Esophagus squamous epithelium (tissue), 5 donors: ENCODE measurements at regions not wholly inside any gene's neighbourhood (a gene's known extent, or its start where the extent isn't known, plus 50 kb on each side); places are given as distances from the start of the nearest gene placed in this dataset.
"Not testable (repeated sequence)": the region's sequence is repeated elsewhere in the genome, so short reads cannot be mapped to it uniquely, and the experiment has no call there.

Source experiments
- DNase-seq: peaks from one replicate; lab custom pipeline; 2025; lab: John Stamatoyannopoulos, UW
- H3K27ac ChIP-seq, 4 donors: fragments of 200-600 bp; sonication (generic); one replicate each; pipeline ENCODE4 v1.5.1; 2016 to 2019; ENCODE audit warnings: mild to moderate bottlenecking in 1 of 4
- H3K27me3 ChIP-seq, 4 donors: fragments of 200-600 bp; sonication (generic); 1 replicate in 3 of 4; 2 replicates in 1 of 4; pipeline versions ENCODE4 v1.5.1 to v1.6.0; 2017 to 2021; ENCODE audit warnings: antibody characterized with exemption in 1 of 4
- H3K36me3 ChIP-seq, 3 donors: fragments of 200-600 bp; sonication (generic); one replicate each; pipeline ENCODE4 v1.5.1; 2016 to 2019
- H3K4me1 ChIP-seq, 3 donors: fragments of 200-600 bp; sonication (generic); one replicate each; pipeline ENCODE4 v1.5.1; 2017 to 2019
- H3K4me3 ChIP-seq, 4 donors: fragments of 200-600 bp; sonication (generic); 1 replicate in 3 of 4; 2 replicates in 1 of 4; pipeline ENCODE4 v1.5.1; 2016 to 2019; ENCODE audit warnings: mild to moderate bottlenecking in 2 of 4, moderate library complexity in 1 of 4
- H3K9me3 ChIP-seq, 3 donors: fragments of 200-600 bp; sonication (generic); one replicate each; pipeline ENCODE4 v1.5.1; 2016 to 2019
- CTCF ChIP-seq, 6 experiments: fragments of 450-650 bp in 4 of 6; fragments of 200-600 bp in 2 of 6; sonication (generic) in 2 of 6; IDR thresholded peaks; one replicate each; pipeline ENCODE4 v1.5.1; 2016 to 2019; ENCODE audit warnings: antibody characterized with exemption in 6 of 6, mild to moderate bottlenecking in 4 of 6, moderate library complexity in 4 of 6
- POLR2A ChIP-seq, 4 donors: fragments of 450-650 bp; IDR thresholded peaks; one replicate each; pipeline ENCODE4 v1.6.1; 2017; ENCODE audit warnings: antibody characterized with exemption in 4 of 4, mild to moderate bottlenecking in 4 of 4, moderate library complexity in 3 of 4
- WGBS, 2 donors: methylation state at CpG; one replicate each; pipeline ENCODE4 v1.1.5; 2018; 5-methylcytosine and 5-hydroxymethylcytosine counted together
- intact Hi-C: fragments of 100-400 bp; cut with DNase I; formaldehyde crosslinking; loops from one replicate; pipeline ENCODE4 v1.15.0; 2022
- donor health status: DM: yes; HTN: yes; CAD: no.

GRCh38 chr2:136286423-136286822 lies 168.5 kb upstream of the CXCR4 start:
- 53 to 58% methylated on average over 3 of the region's 3 CpGs for WGBS, 2 donors
- intact Hi-C loops: no loop called here
- no peaks in the 10 kb centered on the region for H3K4me1 ChIP-seq
- H3K27me3 ChIP-seq: no peaks in the 10 kb centered on the region
- DNase-seq: no peak
- H3K4me3 ChIP-seq: no peak overlapping the region
- no peaks in the 10 kb centered on the region for H3K36me3 ChIP-seq
- TF ChIP-seq CTCF (IDR thresholded peaks at IDR 0.05): no peak
- no peak for TF ChIP-seq POLR2A (IDR thresholded peaks at IDR 0.05)
- H3K27ac ChIP-seq: no peak overlapping the region
- no peaks in the 10 kb centered on the region for H3K9me3 ChIP-seq

- H3K4me3 ChIP-seq: no peak overlapping the region
- no peaks in the 10 kb centered on the region for H3K27me3 ChIP-seq
- WGBS, 2 donors: 75 to 85% methylated on average over 4 of the region's 4 CpGs
- H3K27ac ChIP-seq: no peak overlapping the region
- no peaks in the 10 kb centered on the region for H3K9me3 ChIP-seq
- no peaks in the 10 kb centered on the region for H3K4me1 ChIP-seq
- intact Hi-C loops: no loop called here
- no peaks in the 10 kb centered on the region for H3K36me3 ChIP-seq
- no peak for DNase-seq
- no peak for TF ChIP-seq POLR2A (IDR thresholded peaks at IDR 0.05)
- no peak for TF ChIP-seq CTCF (IDR thresholded peaks at IDR 0.05)
Observed at GRCh38 chr2:136284226-136285119, 166.5 kb upstream of the CXCR4 start.

- H3K4me3 ChIP-seq: no peak overlapping the region
- no peak for TF ChIP-seq POLR2A (IDR thresholded peaks at IDR 0.05)
- TF ChIP-seq CTCF (IDR thresholded peaks at IDR 0.05): no peak
- no peaks in the 10 kb centered on the region for H3K4me1 ChIP-seq
- DNase-seq: no peak
- no peaks in the 10 kb centered on the region for H3K27me3 ChIP-seq
- no peaks in the 10 kb centered on the region for H3K9me3 ChIP-seq
- no peaks in the 10 kb centered on the region for H3K36me3 ChIP-seq
- intact Hi-C loops: no loop called here
- WGBS, 2 donors: 62 to 74% methylated on average over 6 of the region's 6 CpGs
- H3K27ac ChIP-seq: no peak overlapping the region
Observed at GRCh38 chr2:136282251-136282650, 164.3 kb upstream of the CXCR4 start.

- TF ChIP-seq CTCF (IDR thresholded peaks at IDR 0.05): no peak
- Histone ChIP-seq H3K9me3 (no peaks in the 10 kb centered on the region), H3K4me3 (no peak overlapping the region), H3K27ac (no peak overlapping the region), H3K27me3 (no peaks in the 10 kb centered on the region), H3K36me3 (no peaks in the 10 kb centered on the region), H3K4me1 (no peaks in the 10 kb centered on the region)
- WGBS, 2 donors: 73 to 78% methylated on average over 9 to 15 of the region's 17 CpGs
- intact Hi-C loops: no loop called here
- no peak for DNase-seq
Observed at GRCh38 chr2:136281281-136282114, 163.5 kb upstream of the CXCR4 start.

GRCh38 chr2:136266346-136266745 lies 148.4 kb upstream of the CXCR4 start:
- H3K4me3 ChIP-seq, H3K9me3 ChIP-seq, H3K4me1 ChIP-seq, DNase-seq, H3K27ac ChIP-seq, intact Hi-C loops, H3K36me3 ChIP-seq: not testable (repeated sequence)
- 50% methylated on average over 2 of the region's 4 CpGs for whole genome bisulfite sequencing, 2 donors
- H3K27me3 ChIP-seq: peaks cover 0 to 14% (median 0%) of the 10 kb centered on the region in 4 donors
